Fibroblast of pulmonary artery (primary cell): ENCODE measurements at regions not wholly inside any gene's neighbourhood (a gene's known extent, or its start where the extent isn't known, plus 50 kb on each side); places are given as distances from the start of the nearest gene placed in this dataset.

Source experiments
- DNase-seq: peaks from one replicate; pipeline ENCODE4 v3.0.0-alpha.2; 2010; ENCODE audit warnings: low read depth
- H3K4me3 ChIP-seq: replicated peaks from 2 replicates; pipeline ENCODE4 v1.5.1; 2011; ENCODE audit warnings: low read depth, mild to moderate bottlenecking, control low read depth, low read length, moderate library complexity
- CTCF ChIP-seq: IDR thresholded peaks from 2 replicates; pipeline ENCODE4 v1.5.1; 2011; ENCODE audit warnings: mild to moderate bottlenecking, control low read depth, low read length, inconsistent platforms; ENCODE audit errors: missing control alignments

DNA sequence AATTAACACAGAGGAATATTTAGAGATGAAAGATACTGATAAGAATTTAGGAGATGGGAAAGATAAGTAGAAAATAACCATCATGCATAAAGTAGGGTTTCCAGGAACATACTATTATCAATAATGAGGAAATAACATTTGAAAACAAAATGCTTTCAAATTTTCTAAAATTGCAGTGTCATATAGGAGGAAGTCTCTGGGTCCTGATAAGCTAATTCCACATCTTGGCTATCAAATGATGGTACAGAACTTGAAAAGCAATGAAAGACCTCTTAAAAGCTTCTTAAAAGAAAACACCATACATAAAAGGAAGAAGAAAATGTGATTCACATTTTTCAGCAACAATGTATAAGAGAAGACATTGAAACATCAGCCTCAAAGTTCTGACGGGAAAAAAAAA is 1024.8 kb downstream of the TSN start:
- no peak for TF ChIP-seq CTCF
- DNase-seq: no peak
- no peak overlapping the region for H3K4me3 ChIP-seq

DNA sequence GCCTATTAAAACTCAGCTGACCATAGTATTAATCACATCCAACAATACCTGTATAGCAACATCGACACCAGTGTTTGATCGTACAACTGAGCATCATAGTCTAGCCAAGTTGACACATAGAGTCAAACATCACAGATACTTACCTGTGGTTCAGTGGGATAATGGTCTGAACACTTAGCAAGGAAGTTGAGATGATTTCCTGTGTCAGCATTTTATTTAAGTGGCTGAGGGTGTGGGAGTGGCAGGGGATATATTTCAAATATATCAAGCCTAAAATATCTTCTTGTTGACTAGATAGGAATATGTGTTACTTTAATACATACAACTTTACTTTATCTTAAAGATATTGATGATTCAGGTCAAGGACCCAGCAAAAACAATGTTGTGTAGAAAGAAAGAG is 1038.6 kb downstream of the TSN start:
- H3K4me3 ChIP-seq: no peak overlapping the region
- no peak for DNase-seq

GRCh38 chr2:122795763-122796162 is 1040.3 kb downstream of the TSN start:
- DNase-seq: no peak
- no peak for TF ChIP-seq CTCF

More for the DNA sequence above, 1038.6 kb downstream of the TSN start:
- no peak for TF ChIP-seq CTCF

GRCh38 chr2:122799391-122799790 is 1043.9 kb downstream of the TSN start:
- DNase-seq: peak; percentile 85
- H3K4me3 ChIP-seq: no peak overlapping the region
- no peak for TF ChIP-seq CTCF

More at GRCh38 chr2:122795763-122796162, 1040.3 kb downstream of the TSN start:
- H3K4me3 ChIP-seq: no peak overlapping the region

- no peak for DNase-seq
- H3K4me3 ChIP-seq: no peak overlapping the region
- no peak for TF ChIP-seq CTCF
These were observed 1045.3 kb downstream of the TSN start for GRCh38 chr2:122800781-122801180.

DNA sequence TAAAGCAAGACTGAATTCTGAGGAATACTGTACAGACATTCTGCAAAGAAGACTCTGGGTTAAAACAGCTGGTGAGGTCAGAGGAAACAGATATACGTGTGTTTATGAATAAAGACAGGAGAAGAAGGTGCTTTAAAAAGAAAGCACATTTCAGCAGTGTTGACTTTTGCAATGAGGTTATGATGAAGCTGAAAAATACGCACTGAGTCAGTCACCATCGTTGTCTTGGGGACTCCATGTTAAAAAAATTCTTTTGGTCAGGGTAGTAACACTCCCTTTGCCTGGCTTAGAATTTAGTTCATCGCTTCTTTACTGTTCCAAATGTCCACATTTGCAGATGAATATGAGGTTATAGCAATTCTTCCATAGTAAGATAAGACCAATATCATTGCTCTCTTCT is 1049.0 kb downstream of the TSN start:
- H3K4me3 ChIP-seq: no peak overlapping the region
- DNase-seq: no peak
- no peak for TF ChIP-seq CTCF

GRCh38 chr2:122805346-122805745 is 1049.9 kb downstream of the TSN start:
- no peak for TF ChIP-seq CTCF
- DNase-seq: peak; percentile 55
- H3K4me3 ChIP-seq: no peak overlapping the region
